HG03575 (cell line): ENCODE measurements at regions not wholly inside any gene's neighbourhood (a gene's known extent, or its start where the extent isn't known, plus 50 kb on each side); places are given as distances from the start of the nearest gene placed in this dataset.
A peak's percentile ranks its signal among the peaks of the same experiment; 100 is the strongest.
"Not testable (repeated sequence)": the region's sequence is repeated elsewhere in the genome, so short reads cannot be mapped to it uniquely, and the experiment has no call there.

Source experiments
- ATAC-seq: cut with Tn5 transposase; IDR thresholded peaks from one replicate; pipeline ENCODE4 v1.9.1; 2021; ENCODE audit not compliant: unreplicated experiment, insufficient number of reproducible peaks, low FRiP score; ENCODE audit errors: extremely low read depth

- ATAC-seq: no peak
Measured at GRCh38 chr4:84238247-84239090, 260.6 kb downstream of the NKX6-1 start.

DNA sequence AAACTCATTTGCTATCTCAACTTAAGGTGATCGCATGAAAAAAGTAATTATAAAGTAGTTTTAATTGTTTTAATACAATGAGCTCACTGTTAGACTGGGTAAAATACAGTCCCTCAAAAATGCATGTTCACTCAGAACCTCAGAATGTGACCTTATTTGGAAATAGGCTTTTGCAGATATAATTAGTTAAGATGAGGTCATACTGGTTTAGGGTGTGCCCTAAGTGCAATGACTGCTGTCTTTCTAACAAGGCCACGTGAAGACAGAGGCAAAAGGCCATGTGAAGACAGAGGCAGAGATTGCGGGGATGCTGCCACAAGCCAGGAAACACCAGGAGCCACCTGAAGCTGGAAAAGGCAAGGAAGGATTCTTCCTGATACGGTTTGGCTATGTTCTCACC, 262.1 kb downstream of the NKX6-1 start:
- no peak for ATAC-seq

- peak; percentile 99 for ATAC-seq
Measured at GRCh38 chr4:84235126-84235944, 263.8 kb downstream of the NKX6-1 start.

DNA sequence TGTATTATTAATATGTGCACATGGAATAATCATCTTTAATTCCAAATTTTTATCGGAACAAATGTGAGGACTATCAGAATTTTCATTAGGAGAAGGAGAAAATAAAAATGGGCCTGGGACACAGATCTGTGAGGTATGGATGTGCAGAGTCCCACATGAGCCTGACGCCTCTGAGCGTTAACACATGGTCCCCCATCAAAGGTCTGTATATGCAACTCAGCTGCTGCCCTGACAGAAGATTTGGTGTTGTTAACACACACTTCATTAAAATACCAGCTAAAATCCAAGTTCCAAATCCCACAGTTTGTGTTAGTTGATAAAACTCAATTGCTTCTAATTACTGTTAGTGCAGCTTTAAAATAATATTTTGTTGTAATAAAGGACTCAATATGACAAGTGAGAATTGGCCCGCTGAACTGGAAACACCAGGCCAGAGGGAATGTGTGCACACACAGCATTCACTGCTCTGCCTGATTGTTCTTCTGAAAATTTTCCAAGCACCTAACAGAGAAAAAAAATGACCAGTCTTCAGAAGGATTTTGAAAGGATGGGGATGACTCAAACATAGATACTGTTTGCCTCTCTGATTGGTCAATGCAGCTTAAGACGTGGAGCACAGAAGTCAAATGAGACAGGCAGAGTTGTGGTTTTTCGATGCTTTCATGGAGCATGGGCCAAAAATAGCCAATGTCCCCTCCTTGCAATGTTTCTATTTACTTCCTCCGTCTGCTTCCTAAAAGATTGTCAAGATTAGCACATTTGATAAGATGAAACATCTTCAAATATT, 266.6 kb downstream of the NKX6-1 start:
- no peak for ATAC-seq

DNA sequence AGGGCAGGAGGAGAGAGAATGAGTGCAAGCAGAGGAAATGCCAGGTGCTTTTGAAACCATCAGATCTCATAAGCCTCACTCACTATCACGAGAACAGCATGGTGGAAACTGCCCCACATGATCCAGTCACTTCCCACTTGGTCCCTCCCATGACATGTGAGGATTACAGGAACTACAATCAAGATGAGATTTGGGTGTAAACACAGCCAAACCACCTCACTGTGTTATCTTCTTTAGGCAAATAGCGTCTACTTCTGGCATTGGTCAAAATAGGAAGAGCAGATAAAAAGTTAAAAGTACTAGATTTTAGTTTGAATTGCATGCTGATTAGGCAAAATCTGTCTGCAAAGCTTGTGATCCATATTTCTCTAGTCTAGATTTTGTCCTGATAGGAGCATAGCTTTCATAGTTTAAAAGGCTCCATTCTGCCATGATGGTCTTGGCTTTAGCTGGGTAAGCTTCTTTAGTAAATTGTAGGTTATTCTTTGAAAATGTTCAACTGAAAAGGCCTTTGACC, 267.5 kb downstream of the NKX6-1 start:
- no peak for ATAC-seq

DNA sequence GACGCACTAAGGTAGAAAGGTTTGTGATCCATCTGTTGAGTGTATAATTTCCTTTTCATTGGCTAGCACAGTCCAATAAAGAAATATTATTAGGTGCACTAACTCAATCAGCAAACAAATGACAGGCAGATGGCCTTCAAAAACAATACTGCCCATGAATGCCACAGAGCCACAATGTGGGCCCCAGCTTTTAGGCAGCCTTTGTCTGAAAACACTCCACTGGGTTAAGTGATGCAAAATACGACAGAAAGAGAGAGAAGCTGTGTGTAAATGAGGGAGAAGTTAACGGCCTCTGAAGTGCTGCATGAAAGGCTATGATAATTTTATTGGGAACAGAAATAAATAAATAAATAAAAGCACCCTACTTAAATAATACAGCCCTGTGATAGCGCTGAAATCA, 274.6 kb downstream of the NKX6-1 start:
- no peak for ATAC-seq

GRCh38 chr4:84221704-84222103, 277.4 kb downstream of the NKX6-1 start:
- no peak for ATAC-seq

DNA sequence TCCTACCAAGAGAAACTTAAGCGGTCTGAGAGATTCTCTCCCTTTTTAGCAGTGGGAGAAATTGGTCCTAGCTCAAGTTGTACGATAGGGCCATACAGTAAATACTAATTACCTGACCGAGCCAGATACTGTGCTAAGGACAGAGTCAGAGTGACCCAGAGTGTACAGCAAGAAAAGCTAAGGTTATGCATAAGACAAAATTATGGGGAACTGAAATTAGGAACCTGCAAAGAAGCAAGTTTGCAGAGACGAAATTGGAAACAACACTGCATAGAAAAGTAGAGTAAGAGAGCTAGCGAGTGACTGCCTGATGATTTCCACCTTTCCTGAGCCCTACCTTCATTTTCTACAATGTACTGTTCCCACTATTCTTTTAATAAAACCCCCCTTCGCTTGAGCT, 278.1 kb downstream of the NKX6-1 start:
- no peak for ATAC-seq

- ATAC-seq: no peak
Measured at GRCh38 chr4:84219656-84220055, 279.4 kb downstream of the NKX6-1 start.

DNA sequence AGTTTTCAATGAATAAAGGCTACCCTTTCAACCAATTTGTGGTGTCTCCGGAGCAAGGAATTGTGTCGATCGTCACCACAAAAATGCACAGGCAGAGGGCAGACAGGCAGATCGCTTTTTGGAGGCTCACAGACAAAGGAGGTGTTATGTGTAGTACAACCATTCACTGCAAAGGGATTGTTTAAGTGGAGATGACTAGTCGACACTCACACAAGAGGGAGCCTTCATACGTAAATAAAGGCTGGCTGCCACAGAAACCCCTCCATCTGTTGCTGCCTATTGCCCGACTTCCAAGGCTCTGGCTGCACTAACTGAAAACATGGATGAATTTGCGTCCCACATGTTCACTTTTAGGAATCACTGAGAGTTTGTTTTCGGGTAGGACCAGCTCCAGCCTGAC, 281.1 kb downstream of the NKX6-1 start:
- no peak for ATAC-seq

DNA sequence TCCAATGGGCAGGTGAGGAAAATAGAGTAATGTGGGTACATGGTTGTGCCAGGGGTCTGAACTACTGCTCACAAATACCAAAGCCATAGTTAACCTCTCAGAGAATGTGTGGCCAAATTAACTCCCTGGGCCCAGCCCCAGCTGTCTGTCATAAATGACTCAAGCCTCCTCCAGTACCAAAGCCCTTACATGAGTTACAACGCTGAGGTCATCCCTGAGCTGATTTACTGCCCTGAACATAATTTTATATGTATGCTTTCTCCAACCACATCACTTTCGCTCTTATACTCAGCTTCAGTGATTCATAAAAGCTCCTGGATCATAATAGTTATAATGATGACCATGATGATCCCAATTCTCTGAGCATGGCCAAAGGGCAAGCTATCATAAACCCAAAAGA, 283.9 kb downstream of the NKX6-1 start:
- no peak for ATAC-seq

DNA sequence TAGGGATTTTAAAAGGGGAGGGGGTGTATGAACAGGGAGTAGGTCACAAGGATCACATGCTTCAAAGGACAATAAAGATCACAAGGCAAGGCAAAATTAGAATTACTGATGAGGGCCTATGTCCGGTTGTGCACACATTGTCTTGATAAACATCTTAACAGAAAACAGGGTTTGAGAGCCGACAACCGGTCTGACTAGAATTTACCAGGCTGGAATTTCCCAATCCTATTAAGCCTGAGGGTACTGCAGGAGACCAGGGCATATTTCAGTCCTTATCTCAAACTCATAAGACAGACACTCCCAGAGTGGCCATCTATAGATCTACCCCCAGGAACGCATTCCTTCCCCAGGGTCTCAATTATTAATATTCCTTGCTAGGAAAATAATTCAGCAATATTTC, 292.9 kb downstream of the NKX6-1 start:
- not testable (repeated sequence) for ATAC-seq

DNA sequence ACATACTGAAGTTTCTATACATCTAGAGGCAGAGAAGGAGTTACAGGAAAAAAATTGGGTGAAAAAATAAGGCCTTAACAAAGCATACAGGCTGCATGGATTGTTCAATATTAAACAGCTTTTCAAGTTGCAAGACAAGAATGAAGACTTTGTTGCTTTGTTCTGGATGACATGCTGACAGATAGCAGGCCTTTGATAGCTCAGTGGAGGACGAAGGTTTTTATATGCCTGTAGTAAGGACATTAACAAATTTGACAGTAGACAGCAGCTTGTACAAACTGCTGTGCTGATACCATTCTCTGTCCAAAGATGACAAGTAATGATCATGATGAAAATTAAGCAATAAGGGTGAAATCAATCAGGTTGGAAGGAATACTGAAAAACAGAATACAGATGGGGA, 309.9 kb downstream of the NKX6-1 start:
- no peak for ATAC-seq

DNA sequence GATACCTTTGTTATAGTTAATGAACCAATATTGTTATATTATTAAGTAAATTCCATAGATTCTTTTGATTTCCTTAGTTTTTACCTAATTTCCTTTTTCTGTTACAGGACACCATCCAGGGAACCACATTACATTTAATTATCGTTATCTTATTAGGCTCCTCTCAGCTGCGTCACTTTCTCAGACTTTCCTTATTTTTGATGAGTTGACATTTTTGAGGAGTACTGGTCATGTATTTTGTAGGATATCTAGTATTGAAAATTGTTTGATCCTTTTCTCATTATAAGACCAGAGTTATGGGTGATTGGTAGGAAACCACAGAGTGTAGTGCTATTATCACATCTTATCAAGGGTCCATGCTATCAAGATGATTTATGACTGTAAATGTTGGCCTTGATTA, 319.7 kb downstream of the NKX6-1 start:
- ATAC-seq: no peak

DNA sequence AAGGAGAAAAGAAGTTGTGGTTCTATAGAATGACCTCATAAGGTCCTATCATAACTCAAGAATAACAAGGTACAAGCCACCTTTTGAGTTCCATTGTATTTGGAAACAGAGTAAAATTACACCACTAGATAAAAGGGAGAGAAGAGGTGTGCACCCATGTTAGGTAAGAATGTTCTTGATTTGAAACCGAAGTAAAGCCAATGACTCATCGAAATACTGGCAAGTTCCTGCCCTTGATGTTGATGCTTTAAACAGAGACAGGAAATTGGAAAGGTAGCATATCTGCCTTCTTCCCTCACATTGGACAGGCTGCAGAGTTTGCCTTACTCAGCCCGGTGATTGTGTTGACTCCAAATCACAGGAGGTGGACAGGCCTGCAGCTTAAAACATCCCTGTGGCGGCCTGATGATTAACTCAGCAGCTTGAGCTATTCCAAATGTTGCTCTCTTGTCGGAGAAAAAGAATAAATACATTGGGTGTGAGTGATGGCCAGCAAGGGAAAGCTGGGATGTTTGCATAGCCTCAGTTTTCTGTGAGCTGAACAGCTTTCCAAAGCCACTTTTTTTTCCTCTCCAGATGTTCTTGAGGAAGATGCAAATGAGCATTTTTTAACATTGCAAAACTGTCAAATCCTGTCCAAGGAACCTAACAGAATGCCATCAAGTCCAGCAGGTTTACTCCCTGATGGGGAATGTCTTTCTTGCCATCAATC, 321.1 kb downstream of the NKX6-1 start:
- ATAC-seq: no peak

GRCh38 chr4:84176016-84176415, 323.1 kb downstream of the NKX6-1 start:
- ATAC-seq: no peak

DNA sequence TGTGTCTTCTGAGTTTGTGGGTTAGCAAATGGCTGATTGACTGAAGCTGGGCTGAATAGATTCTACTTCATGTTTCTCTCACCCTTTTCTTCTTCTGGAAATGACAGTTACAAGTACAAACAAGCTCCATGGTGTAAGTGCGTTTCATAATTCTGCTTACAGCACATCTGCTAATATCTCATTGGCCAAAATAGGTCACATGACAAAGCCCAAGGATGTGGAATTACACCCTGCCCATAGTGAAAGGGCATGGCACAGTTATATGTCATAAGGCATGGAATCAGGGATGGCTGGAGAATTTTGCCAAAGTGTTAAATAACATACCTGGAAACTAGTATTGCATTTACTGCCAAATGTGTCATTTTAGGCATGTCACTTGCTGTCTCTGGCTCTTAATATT, 327.2 kb downstream of the NKX6-1 start:
- no peak for ATAC-seq

DNA sequence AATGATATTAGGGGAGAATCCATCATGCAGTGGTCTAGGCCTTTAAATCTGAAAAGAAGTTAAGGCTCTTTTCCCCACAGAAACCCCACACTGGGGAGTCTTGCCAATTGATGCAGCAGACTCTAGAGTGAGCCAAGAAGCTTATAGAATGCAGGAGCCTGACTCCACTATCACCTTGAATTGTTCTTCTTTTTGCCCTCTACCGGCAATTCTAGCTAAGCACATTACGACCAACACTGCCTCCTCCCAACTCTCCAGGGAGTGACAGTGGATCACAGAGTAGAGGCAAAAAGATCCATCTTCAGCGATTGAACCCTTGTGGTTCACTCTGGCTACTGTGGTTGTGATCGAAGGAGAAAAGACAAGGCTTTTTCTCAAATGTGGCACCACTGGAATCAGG, 331.5 kb downstream of the NKX6-1 start:
- ATAC-seq: no peak

DNA sequence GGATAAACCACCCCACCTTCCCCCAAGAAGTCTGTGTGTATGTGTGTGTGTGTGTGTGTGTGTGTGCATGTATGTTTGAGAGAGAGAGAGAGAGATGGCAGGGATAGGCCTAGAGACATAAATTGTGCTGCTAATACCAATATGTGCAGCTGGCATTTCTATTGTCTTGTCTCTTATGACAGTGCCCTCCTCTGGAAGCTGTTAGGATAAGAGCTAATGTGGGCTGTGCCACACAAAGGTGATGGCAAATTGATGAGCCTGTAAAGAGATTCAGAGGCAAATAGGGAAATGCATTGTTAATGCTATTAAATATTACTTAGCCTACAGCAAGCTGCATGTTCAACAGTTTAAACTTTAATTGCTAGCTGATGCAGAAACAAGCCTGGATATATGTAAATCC, 332.0 kb downstream of the NKX6-1 start:
- no peak for ATAC-seq
